ENCODE measurements at regions not wholly inside any gene's neighbourhood (a gene's known extent, or its start where the extent isn't known, plus 50 kb on each side); places are given as distances from the start of the nearest gene placed in this dataset.

DNA sequence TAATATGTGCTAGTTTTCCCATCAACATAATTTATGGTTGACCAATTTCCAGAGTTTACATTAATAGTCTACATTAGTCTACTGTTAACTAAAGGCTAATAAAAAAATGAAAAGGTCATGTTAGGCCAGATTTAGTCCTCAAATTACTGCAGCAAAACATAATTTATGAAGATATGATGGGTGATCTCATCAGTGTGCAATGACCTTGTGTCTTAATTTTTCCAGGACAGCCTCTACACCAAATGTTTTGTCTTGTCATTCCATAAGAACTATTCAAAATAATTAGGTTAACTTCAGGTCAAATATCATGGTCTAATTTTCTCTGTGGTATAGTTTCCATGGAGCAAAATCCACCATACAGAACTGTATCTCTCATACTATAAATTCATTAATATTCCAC lies 234.2 kb downstream of the COL12A1 start:
- Histone ChIP-seq H3K4me1 (ENCODE audit: insufficient read depth, insufficient read length) (no peaks in the 10 kb centered on the region), H3K9me3 (ENCODE audit: insufficient read depth, low read length) (no peaks in the 10 kb centered on the region), H3K9ac (ENCODE audit: insufficient read length, low read depth) (no peak overlapping the region), H3K36me3 (ENCODE audit: insufficient read depth, insufficient read length, low read length) (no peaks in the 10 kb centered on the region), H3K27me3 (ENCODE audit: insufficient read depth, insufficient read length) (no peaks in the 10 kb centered on the region), H3K4me3 (ENCODE audit: insufficient read length, low read depth) (no peak overlapping the region)
- no peak for DNase-seq (ENCODE audit: low read depth, low spot score)
- TF ChIP-seq SUZ12 (IDR thresholded peaks at IDR 0.05; ENCODE audit: extremely low read depth, insufficient read depth, insufficient read length), result no peak
- TF ChIP-seq YY1 (IDR thresholded peaks at IDR 0.05; ENCODE audit: insufficient read depth, insufficient read length), result no peak
- no peak for TF ChIP-seq ZNF274 (IDR thresholded peaks at IDR 0.05; ENCODE audit: low read depth, low read length)

DNA sequence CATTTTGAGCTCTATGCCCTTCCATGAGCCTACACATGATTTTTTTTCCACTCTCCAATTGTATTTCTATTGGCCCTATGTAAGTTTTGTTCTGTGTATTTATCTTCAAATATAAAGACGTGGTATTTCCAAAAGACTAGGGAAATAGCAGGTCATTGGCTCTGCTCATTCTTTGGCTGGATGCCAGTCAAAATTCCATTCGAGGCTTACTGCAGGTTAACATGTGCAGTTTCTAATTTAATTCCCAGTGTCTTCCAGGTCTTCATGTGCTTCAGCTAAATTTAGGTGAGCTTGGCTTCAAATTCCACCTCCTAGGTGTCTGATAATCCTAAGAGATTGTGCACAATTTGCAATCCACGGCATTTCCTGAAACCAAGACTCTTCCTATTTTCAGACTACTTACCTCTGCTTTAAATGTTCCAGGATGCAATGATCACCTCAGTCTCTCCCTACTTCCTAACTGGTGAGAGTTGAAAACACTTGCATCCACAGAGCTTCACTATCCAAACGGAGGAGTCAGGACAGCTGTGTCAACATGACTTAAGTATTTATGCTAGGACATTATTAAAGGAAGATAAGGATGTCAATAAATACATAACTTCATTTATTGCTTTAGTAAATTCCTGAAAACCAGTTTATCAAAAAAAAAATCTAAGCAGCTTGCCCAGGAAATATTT lies 236.1 kb downstream of the COL12A1 start:
- no peak for TF ChIP-seq SUZ12 (IDR thresholded peaks at IDR 0.05; ENCODE audit: extremely low read depth, insufficient read depth, insufficient read length)
- no peak for TF ChIP-seq YY1 (IDR thresholded peaks at IDR 0.05; ENCODE audit: insufficient read depth, insufficient read length)
- H3K4me3 ChIP-seq (ENCODE audit: insufficient read length, low read depth), result no peak overlapping the region
- no peak for DNase-seq (ENCODE audit: low read depth, low spot score)
- H3K9me3 ChIP-seq (ENCODE audit: insufficient read depth, low read length), result no peaks in the 10 kb centered on the region
- no peaks in the 10 kb centered on the region for H3K4me1 ChIP-seq (ENCODE audit: insufficient read depth, insufficient read length)
- no peaks in the 10 kb centered on the region for H3K36me3 ChIP-seq (ENCODE audit: insufficient read depth, insufficient read length, low read length)
- no peaks in the 10 kb centered on the region for H3K27me3 ChIP-seq (ENCODE audit: insufficient read depth, insufficient read length)
- H3K9ac ChIP-seq (ENCODE audit: insufficient read length, low read depth), result no peak overlapping the region

DNA sequence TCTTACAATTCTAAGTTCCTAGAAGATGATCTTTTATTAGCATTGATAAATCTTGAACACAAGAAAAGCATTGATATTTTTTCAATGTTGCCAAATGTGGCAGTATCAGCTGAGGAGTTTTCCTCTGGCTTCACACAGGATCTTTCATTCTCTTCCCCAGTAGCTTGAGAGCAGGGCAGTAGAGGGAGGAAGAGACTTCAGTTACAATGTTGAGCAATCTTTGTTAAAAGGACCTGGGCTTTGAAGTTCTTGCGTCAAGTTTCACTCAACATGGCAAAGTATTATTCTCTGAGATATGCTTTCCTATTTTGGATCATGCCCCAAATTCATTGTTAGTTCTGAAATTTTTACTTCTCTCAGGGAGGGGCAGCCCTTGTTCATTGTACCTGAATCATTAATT lies 238.0 kb downstream of the COL12A1 start:
- no peak for DNase-seq (ENCODE audit: low read depth, low spot score)
- no peak for TF ChIP-seq YY1 (IDR thresholded peaks at IDR 0.05; ENCODE audit: insufficient read depth, insufficient read length)
- no peak for TF ChIP-seq SUZ12 (IDR thresholded peaks at IDR 0.05; ENCODE audit: extremely low read depth, insufficient read depth, insufficient read length)
- no peak for TF ChIP-seq ZNF274 (IDR thresholded peaks at IDR 0.05; ENCODE audit: low read depth, low read length)
- Histone ChIP-seq H3K27me3 (ENCODE audit: insufficient read depth, insufficient read length) (no peaks in the 10 kb centered on the region), H3K4me1 (ENCODE audit: insufficient read depth, insufficient read length) (no peaks in the 10 kb centered on the region), H3K36me3 (ENCODE audit: insufficient read depth, insufficient read length, low read length) (no peaks in the 10 kb centered on the region), H3K9me3 (ENCODE audit: insufficient read depth, low read length) (no peaks in the 10 kb centered on the region), H3K4me3 (ENCODE audit: insufficient read length, low read depth) (no peak overlapping the region), H3K9ac (ENCODE audit: insufficient read length, low read depth) (no peak overlapping the region)

DNA sequence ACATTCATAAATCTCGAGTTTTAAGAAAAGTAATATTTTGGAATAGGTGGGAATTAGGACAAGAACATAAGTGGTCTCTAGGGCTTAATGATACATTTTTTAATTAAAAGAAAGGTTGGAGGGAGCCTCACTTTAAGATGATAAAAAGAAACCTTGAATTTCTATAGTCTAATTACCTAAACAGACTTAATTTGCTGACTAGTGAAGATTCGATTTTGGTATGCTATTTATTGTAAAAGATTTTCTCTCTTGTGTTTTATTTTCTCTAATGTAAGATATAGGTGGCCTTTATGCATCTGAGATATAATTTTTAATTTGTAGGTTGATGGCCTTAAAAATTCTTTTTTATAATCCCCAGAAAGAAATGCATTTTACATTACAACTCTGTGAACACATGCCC lies 239.1 kb downstream of the COL12A1 start:
- H3K27me3 ChIP-seq (ENCODE audit: insufficient read depth, insufficient read length), result no peaks in the 10 kb centered on the region
- no peak overlapping the region for H3K9ac ChIP-seq (ENCODE audit: insufficient read length, low read depth)

DNA sequence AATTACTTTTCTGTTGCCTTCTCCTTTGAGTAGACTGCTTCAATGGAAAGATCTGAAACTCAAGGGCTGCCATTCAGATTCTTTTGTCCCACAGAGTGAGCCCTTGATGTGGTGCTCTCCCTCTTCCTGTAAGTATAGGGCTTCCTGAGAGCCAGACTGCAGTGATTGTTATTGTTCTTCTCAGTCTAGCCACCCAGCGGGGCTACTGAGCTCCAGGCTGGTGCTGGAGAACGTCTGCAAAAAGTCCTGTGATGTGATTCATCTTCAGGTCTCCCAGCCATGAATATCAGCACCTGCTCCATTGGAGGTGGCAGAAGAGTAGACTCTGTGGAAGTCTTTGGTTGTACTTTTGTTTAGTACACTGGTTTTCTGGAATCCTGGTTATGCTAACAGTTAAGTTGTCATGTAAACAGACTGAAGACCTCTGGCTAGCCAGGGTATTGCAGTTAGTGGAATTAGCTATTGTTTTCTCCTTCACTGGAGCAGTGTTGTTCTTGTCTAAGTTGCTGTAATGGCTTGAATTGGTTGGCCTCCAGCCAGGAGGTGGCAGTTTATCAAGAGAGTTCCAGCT lies 240.9 kb downstream of the COL12A1 start:
- Histone ChIP-seq H3K4me1 (ENCODE audit: insufficient read depth, insufficient read length) (no peaks in the 10 kb centered on the region), H3K4me3 (ENCODE audit: insufficient read length, low read depth) (no peak overlapping the region), H3K9me3 (ENCODE audit: insufficient read depth, low read length) (no peaks in the 10 kb centered on the region), H3K27me3 (ENCODE audit: insufficient read depth, insufficient read length) (no peaks in the 10 kb centered on the region), H3K36me3 (ENCODE audit: insufficient read depth, insufficient read length, low read length) (no peaks in the 10 kb centered on the region), H3K9ac (ENCODE audit: insufficient read length, low read depth) (no peak overlapping the region)
- no peak for TF ChIP-seq ZNF274 (IDR thresholded peaks at IDR 0.05; ENCODE audit: low read depth, low read length)
- no peak for TF ChIP-seq SUZ12 (IDR thresholded peaks at IDR 0.05; ENCODE audit: extremely low read depth, insufficient read depth, insufficient read length)
- no peak for TF ChIP-seq YY1 (IDR thresholded peaks at IDR 0.05; ENCODE audit: insufficient read depth, insufficient read length)
- no peak for DNase-seq (ENCODE audit: low read depth, low spot score)

More for the DNA sequence above, 239.1 kb downstream of the COL12A1 start:
- no peak overlapping the region for H3K4me3 ChIP-seq (ENCODE audit: insufficient read length, low read depth)
- H3K9me3 ChIP-seq (ENCODE audit: insufficient read depth, low read length), result no peaks in the 10 kb centered on the region
- no peaks in the 10 kb centered on the region for H3K4me1 ChIP-seq (ENCODE audit: insufficient read depth, insufficient read length)
- no peaks in the 10 kb centered on the region for H3K36me3 ChIP-seq (ENCODE audit: insufficient read depth, insufficient read length, low read length)
- no peak for DNase-seq (ENCODE audit: low read depth, low spot score)
- TF ChIP-seq ZNF274 (IDR thresholded peaks at IDR 0.05; ENCODE audit: low read depth, low read length), result no peak
- no peak for TF ChIP-seq YY1 (IDR thresholded peaks at IDR 0.05; ENCODE audit: insufficient read depth, insufficient read length)
- TF ChIP-seq SUZ12 (IDR thresholded peaks at IDR 0.05; ENCODE audit: extremely low read depth, insufficient read depth, insufficient read length), result no peak

DNA sequence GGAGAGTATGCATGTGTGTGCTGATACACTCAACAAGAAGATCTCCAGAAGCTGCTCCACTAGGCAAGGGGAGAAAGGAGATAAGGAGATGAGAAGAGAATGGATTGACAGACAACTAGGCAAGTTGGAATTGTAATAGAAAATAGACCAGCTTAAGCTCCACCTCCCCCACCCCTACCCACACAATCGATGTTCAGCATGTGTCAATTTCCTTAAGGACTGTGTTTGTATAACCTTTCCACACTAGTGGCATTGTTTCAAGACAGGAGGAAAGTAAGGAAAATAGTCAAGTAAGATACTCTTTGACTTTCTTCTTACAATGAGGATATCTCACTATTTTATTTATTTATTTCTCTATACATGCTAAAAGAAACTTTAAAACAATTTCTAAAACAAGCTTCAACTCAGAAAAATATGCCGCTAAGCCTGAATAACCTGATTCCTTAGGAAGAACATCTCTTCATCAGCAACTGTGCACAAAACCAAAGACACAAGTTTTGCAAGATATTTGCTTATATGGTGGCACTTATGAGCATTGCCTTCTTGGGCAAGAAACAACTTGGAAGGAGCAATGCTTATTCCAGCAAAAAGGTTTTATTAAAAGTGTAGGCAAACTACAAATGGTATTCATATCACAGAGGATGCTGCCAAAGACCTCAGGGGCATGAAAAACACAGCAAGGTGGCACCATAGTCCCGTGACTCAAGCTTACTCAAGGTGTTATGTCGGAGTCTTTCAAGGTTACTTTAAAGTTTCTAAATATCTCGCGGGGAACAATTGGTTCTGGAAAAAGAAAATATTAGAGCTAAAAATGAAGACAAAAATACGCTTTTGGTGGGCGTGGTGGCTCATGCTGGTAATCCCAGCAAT lies 249.1 kb downstream of the COL12A1 start:
- Histone ChIP-seq H3K4me3 (ENCODE audit: insufficient read length, low read depth) (no peak overlapping the region), H3K9ac (ENCODE audit: insufficient read length, low read depth) (no peak overlapping the region), H3K9me3 (ENCODE audit: insufficient read depth, low read length) (no peaks in the 10 kb centered on the region), H3K27me3 (ENCODE audit: insufficient read depth, insufficient read length) (no peaks in the 10 kb centered on the region), H3K4me1 (ENCODE audit: insufficient read depth, insufficient read length) (no peaks in the 10 kb centered on the region), H3K36me3 (ENCODE audit: insufficient read depth, insufficient read length, low read length) (no peaks in the 10 kb centered on the region)
- no peak for DNase-seq (ENCODE audit: low read depth, low spot score)
- TF ChIP-seq ZNF274 (IDR thresholded peaks at IDR 0.05; ENCODE audit: low read depth, low read length), result no peak

DNA sequence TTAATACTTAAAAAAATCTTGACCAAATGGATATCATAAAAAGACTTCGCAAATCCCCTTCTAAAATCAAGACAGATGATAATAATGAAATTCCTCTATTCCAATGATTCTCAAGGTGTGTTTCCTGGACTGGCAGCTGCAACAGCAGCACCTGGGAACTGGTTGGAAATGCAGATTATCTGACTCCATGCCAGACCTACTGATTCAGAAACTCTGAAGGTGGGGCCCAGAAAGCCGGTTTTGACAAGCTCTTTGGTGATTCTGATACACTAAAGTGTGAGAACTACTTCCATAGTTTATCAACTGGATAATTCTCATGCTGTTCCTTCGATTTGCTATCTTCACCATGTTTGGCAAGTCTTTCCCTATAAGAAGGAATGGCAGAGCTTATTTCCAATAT lies 252.1 kb downstream of the COL12A1 start:
- no peak overlapping the region for H3K4me3 ChIP-seq (ENCODE audit: insufficient read length, low read depth)
- no peaks in the 10 kb centered on the region for H3K9me3 ChIP-seq (ENCODE audit: insufficient read depth, low read length)
- no peak for DNase-seq (ENCODE audit: low read depth, low spot score)
- no peaks in the 10 kb centered on the region for H3K27me3 ChIP-seq (ENCODE audit: insufficient read depth, insufficient read length)
- H3K9ac ChIP-seq (ENCODE audit: insufficient read length, low read depth), result no peak overlapping the region
- no peak for TF ChIP-seq SUZ12 (IDR thresholded peaks at IDR 0.05; ENCODE audit: extremely low read depth, insufficient read depth, insufficient read length)
- H3K4me1 ChIP-seq (ENCODE audit: insufficient read depth, insufficient read length), result no peaks in the 10 kb centered on the region
- no peaks in the 10 kb centered on the region for H3K36me3 ChIP-seq (ENCODE audit: insufficient read depth, insufficient read length, low read length)

All from NT2/D1 (cell line).